Right lobe of liver (tissue), 4 donors: ENCODE measurements at regions not wholly inside any gene's neighbourhood (a gene's known extent, or its start where the extent isn't known, plus 50 kb on each side); places are given as distances from the start of the nearest gene placed in this dataset.

Source experiments
- CTCF ChIP-seq, 4 donors: fragments of 200-600 bp in 3 of 4; fragments of 450-650 bp in 1 of 4; IDR thresholded peaks; one replicate each; pipeline versions ENCODE4 v1.5.1 to v1.8.0; 2016 to 2022; ENCODE audit warnings: antibody characterized with exemption in 4 of 4, mild to moderate bottlenecking in 2 of 4
- POLR2A ChIP-seq: fragments of 450-650 bp; IDR thresholded peaks from one replicate; pipeline ENCODE4 v1.6.1; 2017; ENCODE audit warnings: antibody characterized with exemption, mild to moderate bottlenecking
- donor health status: DM: no; HTN: no; CAD: no.
- donor health status: DM: no; HTN: no; CAD: no.
- donor health status: DM: no; HTN: yes; CAD: no.

GRCh38 chr1:29563092-29563491, 326.8 kb downstream of the PTPRU start:
- TF ChIP-seq CTCF (IDR thresholded peaks at IDR 0.05) (no peak), POLR2A (no peak)
